Duodenal mucosa (tissue), 2 donors: ENCODE measurements at regions not wholly inside any gene's neighbourhood (a gene's known extent, or its start where the extent isn't known, plus 50 kb on each side); places are given as distances from the start of the nearest gene placed in this dataset.

Experiments used
- H3K27ac ChIP-seq: one replicate; pipeline ENCODE4 v1.7.0; 2013; ENCODE audit warnings: low read depth, low read length
- H3K27me3 ChIP-seq, 2 donors: one replicate each; pipeline ENCODE4 v1.7.0; 2013; ENCODE audit warnings: low read length in 2 of 2, control low read depth in 1 of 2; ENCODE audit not compliant: insufficient read depth in 2 of 2, control insufficient read depth in 1 of 2
- H3K36me3 ChIP-seq, 2 donors: one replicate each; pipeline ENCODE4 v1.7.0; 2013; ENCODE audit warnings: low read length in 2 of 2, control low read depth in 1 of 2; ENCODE audit not compliant: insufficient read depth in 2 of 2, control insufficient read depth in 1 of 2
- H3K4me1 ChIP-seq, 2 donors: one replicate each; pipeline ENCODE4 v1.7.0; 2013; ENCODE audit warnings: low read length in 2 of 2, control low read depth in 1 of 2; ENCODE audit not compliant: insufficient read depth in 2 of 2, control insufficient read depth in 1 of 2
- H3K4me3 ChIP-seq, 2 donors: one replicate each; pipeline ENCODE4 v1.7.0; 2013; ENCODE audit warnings: low read length in 2 of 2, low read depth in 1 of 2
- H3K9ac ChIP-seq, 2 donors: one replicate each; pipeline ENCODE4 v1.7.0; 2013; ENCODE audit warnings: low read length in 2 of 2, low read depth in 1 of 2
- H3K9me3 ChIP-seq, 2 donors: one replicate each; pipeline ENCODE4 v1.7.0; 2013; ENCODE audit warnings: low read length in 2 of 2, control low read depth in 1 of 2; ENCODE audit not compliant: control insufficient read depth in 1 of 2

DNA sequence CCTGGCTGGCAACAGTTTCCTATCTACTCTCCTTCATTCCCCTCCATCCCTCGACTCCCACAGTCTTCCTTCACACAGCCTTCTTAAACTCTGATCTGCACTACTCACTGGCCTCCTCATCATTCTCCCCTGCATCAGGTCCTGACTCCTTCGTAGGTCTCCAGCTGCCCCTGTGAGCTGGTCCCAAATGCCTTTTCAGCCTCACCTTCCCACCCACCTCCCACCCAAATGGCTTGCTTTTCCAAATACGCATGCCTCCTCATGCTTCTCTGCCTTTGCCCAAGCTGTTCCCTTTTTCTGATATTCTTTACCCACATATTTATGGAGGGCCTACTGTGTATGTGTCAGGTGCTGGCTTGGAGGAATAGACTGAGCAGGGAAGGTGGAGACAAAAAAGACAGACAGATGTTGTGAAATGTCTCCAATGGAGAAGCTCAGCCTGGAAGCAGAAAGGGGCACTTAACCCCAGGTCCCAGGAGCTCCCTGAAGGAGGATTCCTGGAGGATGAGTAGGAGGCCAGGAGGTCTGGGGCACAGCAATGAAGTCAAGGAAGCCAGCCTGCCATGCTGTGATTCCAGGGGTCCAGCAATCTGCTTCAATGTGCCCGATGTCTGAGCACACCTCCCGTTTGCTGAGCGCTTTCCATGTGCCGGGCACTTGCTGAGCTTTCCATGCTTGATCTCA is 252.2 kb downstream of the SHQ1 start:
- Histone ChIP-seq H3K27ac (no peak overlapping the region), H3K4me1 (peaks cover 9 to 14% of the 10 kb centered on the region in 2 donors), H3K9ac (no peak overlapping the region), H3K4me3 (no peak overlapping the region), H3K36me3 (no peaks in the 10 kb centered on the region), H3K9me3 (no peaks in the 10 kb centered on the region), H3K27me3 (no peaks in the 10 kb centered on the region)

GRCh38 chr3:72595376-72595775 is 252.9 kb downstream of the SHQ1 start:
- H3K27me3 ChIP-seq = no peaks in the 10 kb centered on the region
- H3K4me1 ChIP-seq = peaks cover 15 to 21% of the 10 kb centered on the region in 2 donors
- H3K9me3 ChIP-seq = no peaks in the 10 kb centered on the region
- H3K4me3 ChIP-seq = no peak overlapping the region
- H3K9ac ChIP-seq = no peak overlapping the region
- H3K27ac ChIP-seq = no peak overlapping the region
- no peaks in the 10 kb centered on the region for H3K36me3 ChIP-seq

DNA sequence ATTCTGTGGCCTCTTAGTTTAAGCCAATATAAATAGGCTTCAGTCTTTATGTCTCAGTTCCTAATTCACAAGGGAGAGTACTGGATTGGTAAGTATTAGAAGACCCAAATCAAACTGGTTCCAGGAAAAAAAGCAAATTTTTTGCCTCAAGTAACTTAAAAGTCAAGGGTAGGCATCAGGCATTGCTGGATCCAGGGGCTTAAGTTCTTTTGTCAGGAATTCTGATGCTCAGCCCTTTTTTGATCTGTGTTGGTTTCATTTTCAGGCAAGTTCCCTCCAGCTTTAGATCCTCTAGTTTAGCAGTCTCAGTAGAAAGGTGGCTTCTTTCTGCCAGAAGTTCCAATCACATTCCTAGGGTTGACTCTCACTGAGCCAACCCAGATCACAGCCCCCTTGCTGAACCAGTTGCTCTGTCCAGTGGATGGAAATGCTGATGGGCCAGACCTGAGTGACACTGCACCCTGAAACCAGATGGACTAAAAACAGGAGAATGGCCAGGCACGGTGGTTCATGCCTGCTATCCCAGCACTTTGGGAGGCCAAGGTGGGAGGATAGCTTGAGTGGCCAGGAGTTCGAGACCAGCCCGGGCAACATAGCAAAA is 253.5 kb downstream of the SHQ1 start:
- peaks cover 16 to 21% of the 10 kb centered on the region in 2 donors for H3K4me1 ChIP-seq
- H3K9me3 ChIP-seq = no peaks in the 10 kb centered on the region
- H3K9ac ChIP-seq = no peak overlapping the region
- H3K4me3 ChIP-seq = no peak overlapping the region
- no peaks in the 10 kb centered on the region for H3K36me3 ChIP-seq
- no peak overlapping the region for H3K27ac ChIP-seq
- H3K27me3 ChIP-seq = no peaks in the 10 kb centered on the region

DNA sequence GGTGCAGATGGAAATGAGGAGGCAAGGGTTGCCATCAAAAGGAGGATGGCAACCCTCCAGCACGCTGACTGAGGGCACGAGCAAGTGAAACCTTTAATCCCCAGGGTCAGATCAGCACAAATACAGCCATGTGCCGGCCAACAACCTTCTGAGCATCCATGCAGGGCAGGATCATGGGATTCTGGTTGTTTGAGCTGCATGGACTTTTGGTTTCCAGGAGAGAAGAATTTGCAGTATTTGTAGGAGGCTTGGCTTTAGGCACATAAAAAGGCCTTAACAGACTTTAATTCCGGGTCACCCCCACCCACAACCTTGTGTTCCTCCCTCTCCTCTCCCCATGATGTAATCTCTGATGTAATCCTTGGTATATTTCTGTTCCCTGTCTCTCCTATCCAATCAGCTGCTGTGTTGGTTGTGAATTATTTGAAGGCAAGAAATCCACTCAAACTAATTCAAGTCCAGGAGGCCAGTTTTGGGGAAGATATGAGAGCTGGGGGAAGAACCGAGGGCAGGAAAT is 254.3 kb downstream of the SHQ1 start:
- Histone ChIP-seq H3K9me3 (no peaks in the 10 kb centered on the region), H3K4me3 (no peak overlapping the region), H3K36me3 (no peaks in the 10 kb centered on the region), H3K9ac (no peak overlapping the region), H3K27me3 (no peaks in the 10 kb centered on the region), H3K27ac (no peak overlapping the region), H3K4me1 (peaks cover 16 to 21% of the 10 kb centered on the region in 2 donors)

GRCh38 chr3:72591522-72592421 is 256.5 kb downstream of the SHQ1 start:
- H3K9ac ChIP-seq = no peak overlapping the region
- no peaks in the 10 kb centered on the region for H3K9me3 ChIP-seq
- no peak overlapping the region for H3K27ac ChIP-seq
- H3K4me3 ChIP-seq = no peak overlapping the region
- no peaks in the 10 kb centered on the region for H3K36me3 ChIP-seq
- H3K27me3 ChIP-seq = no peaks in the 10 kb centered on the region
- H3K4me1 ChIP-seq = peaks cover 16 to 21% of the 10 kb centered on the region in 2 donors

DNA sequence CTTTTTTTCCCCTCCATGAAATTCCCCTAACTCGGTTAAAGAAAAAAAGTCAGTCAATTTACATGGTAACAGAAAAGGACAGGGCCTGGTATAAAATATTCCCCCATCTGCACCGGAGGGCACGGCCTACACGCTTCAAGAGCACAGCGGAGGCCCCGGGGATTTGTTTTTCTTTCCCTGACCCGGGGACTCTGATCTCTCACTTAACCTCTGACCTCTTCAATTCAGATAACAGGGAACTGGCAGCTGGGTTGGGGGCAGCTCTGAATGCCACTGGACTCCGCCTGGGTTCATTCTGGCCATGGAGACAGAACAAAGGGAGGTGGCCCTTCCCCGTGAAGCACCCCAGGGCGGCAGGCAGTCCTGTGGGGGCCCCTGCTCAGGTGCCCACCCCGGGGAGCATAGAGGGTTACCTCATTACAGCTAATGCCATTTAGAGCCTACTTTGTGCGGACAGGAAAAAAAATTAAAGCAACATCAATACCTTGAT is 257.5 kb downstream of the SHQ1 start:
- Histone ChIP-seq H3K36me3 (no peaks in the 10 kb centered on the region), H3K4me1 (peaks cover 16 to 21% of the 10 kb centered on the region in 2 donors), H3K9ac (no peak overlapping the region), H3K27ac (no peak overlapping the region), H3K4me3 (no peak overlapping the region), H3K9me3 (no peaks in the 10 kb centered on the region), H3K27me3 (no peaks in the 10 kb centered on the region)

- H3K4me3 ChIP-seq = no peak overlapping the region
- H3K36me3 ChIP-seq = no peaks in the 10 kb centered on the region
- H3K4me1 ChIP-seq = peaks cover 16 to 18% of the 10 kb centered on the region in 2 donors
- no peak overlapping the region for H3K27ac ChIP-seq
- H3K9me3 ChIP-seq = no peaks in the 10 kb centered on the region
- H3K27me3 ChIP-seq = no peaks in the 10 kb centered on the region
- H3K9ac ChIP-seq = no peak overlapping the region
Measured at GRCh38 chr3:72587282-72587681, 261.0 kb downstream of the SHQ1 start.

- Histone ChIP-seq H3K27me3 (no peaks in the 10 kb centered on the region), H3K27ac (no peak overlapping the region), H3K9me3 (no peaks in the 10 kb centered on the region), H3K36me3 (no peaks in the 10 kb centered on the region), H3K4me3 (no peak overlapping the region), H3K9ac (no peak overlapping the region), H3K4me1 (peaks cover 12 to 13% of the 10 kb centered on the region in 2 donors)
Measured at GRCh38 chr3:72586694-72587093, 261.6 kb downstream of the SHQ1 start.

DNA sequence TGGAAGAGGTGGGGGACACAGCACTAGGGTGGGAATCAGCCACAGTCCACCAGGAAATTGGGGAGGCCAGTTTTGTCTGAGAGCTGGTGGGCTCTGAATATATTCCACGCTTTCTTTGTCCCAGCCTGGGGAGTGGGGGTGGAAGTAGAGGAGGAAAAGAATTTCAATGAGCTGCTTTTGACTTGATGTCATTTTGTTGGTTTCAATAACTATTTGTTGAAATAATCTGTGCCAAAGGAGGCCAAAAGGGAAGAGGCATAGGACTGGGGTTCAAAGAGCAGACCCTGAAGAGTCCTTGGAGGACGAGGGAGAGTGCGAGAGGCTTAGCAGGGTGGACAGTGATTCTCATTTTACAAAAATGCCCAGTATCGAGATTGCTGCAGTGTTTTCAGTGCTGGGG is 262.3 kb downstream of the SHQ1 start:
- Histone ChIP-seq H3K27ac (no peak overlapping the region), H3K9me3 (no peaks in the 10 kb centered on the region), H3K4me3 (no peak overlapping the region), H3K4me1 (peaks cover 5% of the 10 kb centered on the region in 2 donors), H3K27me3 (no peaks in the 10 kb centered on the region), H3K9ac (no peak overlapping the region), H3K36me3 (no peaks in the 10 kb centered on the region)

DNA sequence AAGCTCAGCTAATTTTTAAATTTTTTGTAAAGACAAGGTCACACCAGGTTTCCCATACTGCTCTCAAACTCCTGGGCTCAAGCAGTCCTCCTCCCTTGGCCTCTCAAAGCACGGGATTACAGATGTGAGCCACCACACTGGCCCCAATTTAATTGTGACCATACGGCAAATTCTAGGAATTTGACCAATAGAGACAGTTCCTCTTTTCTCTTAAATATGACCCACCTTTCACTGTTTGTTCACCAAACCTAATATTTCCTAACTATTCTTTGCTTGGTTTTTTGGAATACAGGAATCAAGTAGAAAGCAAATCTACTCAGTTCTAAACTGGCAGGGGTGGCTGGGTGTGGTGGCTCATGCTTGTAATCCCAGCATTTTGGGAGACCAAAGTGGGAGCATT is 264.0 kb downstream of the SHQ1 start:
- Histone ChIP-seq H3K4me1 (no peaks in the 10 kb centered on the region), H3K27ac (no peak overlapping the region), H3K9ac (no peak overlapping the region), H3K27me3 (no peaks in the 10 kb centered on the region), H3K36me3 (no peaks in the 10 kb centered on the region), H3K4me3 (no peak overlapping the region), H3K9me3 (no peaks in the 10 kb centered on the region)
